Neural cell (in vitro differentiated cells): ENCODE measurements at regions not wholly inside any gene's neighbourhood (a gene's known extent, or its start where the extent isn't known, plus 50 kb on each side); places are given as distances from the start of the nearest gene placed in this dataset.

Source experiments
- EP300 ChIP-seq: fragments of 450-650 bp; conservative IDR thresholded peaks from 2 replicates; pipeline ENCODE4 v1.6.1; 2014; ENCODE audit warnings: antibody characterized with exemption, mild to moderate bottlenecking, moderate library complexity; ENCODE audit not compliant: poor library complexity, severe bottlenecking
- EZH2 ChIP-seq: fragments of 200-600, 300-800 bp; shearing (Covaris generic), sonication (generic); IDR thresholded peaks from 2 replicates; pipeline ENCODE4 v1.6.1; 2014; ENCODE audit warnings: antibody characterized with exemption, low read length, borderline replicate concordance, mild to moderate bottlenecking; ENCODE audit not compliant: insufficient read depth, poor library complexity, severe bottlenecking
- MXI1 ChIP-seq: fragments of 450-650 bp; conservative IDR thresholded peaks from 2 replicates; pipeline ENCODE4 v1.6.1; 2014; ENCODE audit warnings: antibody characterized with exemption, mild to moderate bottlenecking; ENCODE audit not compliant: poor library complexity, severe bottlenecking
- POLR2AphosphoS5 ChIP-seq: IDR thresholded peaks from 2 replicates; pipeline ENCODE4 v1.6.1; 2012
- SMC3 ChIP-seq: fragments of 450-650 bp; conservative IDR thresholded peaks from 2 replicates; pipeline ENCODE4 v1.6.1; 2014; ENCODE audit warnings: antibody characterized with exemption, mild to moderate bottlenecking, moderate library complexity; ENCODE audit not compliant: poor library complexity
- TAF1 ChIP-seq: IDR thresholded peaks from 2 replicates; pipeline ENCODE4 v1.6.1; 2012; ENCODE audit warnings: low read depth
- TF ChIP-seq, protein P1 (sequence below): fragments of 450-650 bp; IDR thresholded peaks from 2 replicates; pipeline ENCODE4 v1.5.1; 2014; ENCODE audit warnings: antibody characterized with exemption, mild to moderate bottlenecking, moderate library complexity; ENCODE audit not compliant: poor library complexity, severe bottlenecking

DNA sequence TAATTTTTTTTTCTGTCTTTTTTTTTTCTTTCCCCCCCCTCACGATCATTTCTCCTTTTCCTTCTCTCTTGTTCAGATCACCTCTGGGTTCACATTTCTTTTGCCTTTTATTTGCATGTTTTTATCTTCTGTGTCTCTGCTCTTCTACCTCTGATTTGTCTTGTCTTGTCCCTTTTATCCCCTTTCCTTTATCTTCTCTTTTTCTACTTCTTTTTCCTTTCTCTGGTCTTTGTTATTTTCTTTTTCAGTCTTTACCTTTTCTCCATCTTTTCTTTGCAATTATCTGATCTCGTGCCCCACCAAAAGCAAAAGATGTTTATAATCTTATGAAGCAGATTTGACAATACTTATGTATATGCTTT lies 77.8 kb upstream of the RAP1B start:
- no peak for TF ChIP-seq POLR2AphosphoS5
- no peak for TF ChIP-seq TAF1
- TF ChIP-seq, protein P1, sequence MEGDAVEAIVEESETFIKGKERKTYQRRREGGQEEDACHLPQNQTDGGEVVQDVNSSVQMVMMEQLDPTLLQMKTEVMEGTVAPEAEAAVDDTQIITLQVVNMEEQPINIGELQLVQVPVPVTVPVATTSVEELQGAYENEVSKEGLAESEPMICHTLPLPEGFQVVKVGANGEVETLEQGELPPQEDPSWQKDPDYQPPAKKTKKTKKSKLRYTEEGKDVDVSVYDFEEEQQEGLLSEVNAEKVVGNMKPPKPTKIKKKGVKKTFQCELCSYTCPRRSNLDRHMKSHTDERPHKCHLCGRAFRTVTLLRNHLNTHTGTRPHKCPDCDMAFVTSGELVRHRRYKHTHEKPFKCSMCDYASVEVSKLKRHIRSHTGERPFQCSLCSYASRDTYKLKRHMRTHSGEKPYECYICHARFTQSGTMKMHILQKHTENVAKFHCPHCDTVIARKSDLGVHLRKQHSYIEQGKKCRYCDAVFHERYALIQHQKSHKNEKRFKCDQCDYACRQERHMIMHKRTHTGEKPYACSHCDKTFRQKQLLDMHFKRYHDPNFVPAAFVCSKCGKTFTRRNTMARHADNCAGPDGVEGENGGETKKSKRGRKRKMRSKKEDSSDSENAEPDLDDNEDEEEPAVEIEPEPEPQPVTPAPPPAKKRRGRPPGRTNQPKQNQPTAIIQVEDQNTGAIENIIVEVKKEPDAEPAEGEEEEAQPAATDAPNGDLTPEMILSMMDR = no peak
- TF ChIP-seq EZH2 = no peak
- TF ChIP-seq EP300 = no peak
- no peak for TF ChIP-seq SMC3
- no peak for TF ChIP-seq MXI1
